ENCODE measurements at regions not wholly inside any gene's neighbourhood (a gene's known extent, or its start where the extent isn't known, plus 50 kb on each side); places are given as distances from the start of the nearest gene placed in this dataset.

DNA sequence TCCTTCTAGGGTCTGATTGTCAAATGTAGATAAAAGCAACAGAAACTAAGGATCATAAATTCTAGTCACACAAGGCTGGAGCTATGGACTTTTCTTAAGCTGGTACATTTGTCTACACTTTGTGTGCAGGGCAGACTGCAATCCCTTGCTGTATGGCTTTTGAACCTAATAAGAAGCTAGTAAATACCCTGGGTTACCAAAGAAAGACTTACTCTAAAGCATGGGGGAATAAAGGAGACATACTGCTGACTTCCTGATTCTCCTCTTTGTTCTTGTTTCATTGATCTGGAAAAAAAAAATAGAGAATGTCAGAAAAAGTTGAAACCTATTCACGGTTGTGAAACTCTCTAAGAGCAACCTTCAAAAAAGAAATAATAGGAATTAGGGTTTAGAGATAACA, 216.6 kb upstream of the TLL1 start:
- H3K36me3 ChIP-seq (ENCODE audit: control insufficient read depth in 2 of 2, extremely low read depth in 1 of 2, insufficient read depth in 2 of 2, low read length in 2 of 2), result no peaks in the 10 kb centered on the region
- no peak overlapping the region for H3K27ac ChIP-seq (ENCODE audit: control insufficient read depth, insufficient read depth, low read length)
- no peak for TF ChIP-seq EZH2 (IDR thresholded peaks at IDR 0.05; ENCODE audit: low read length)
- no peak for TF ChIP-seq CTCF (optimal IDR thresholded peaks at IDR 0.05 in 1 of 3, IDR thresholded peaks at IDR 0.05 in 1 of 3, conservative IDR thresholded peaks at IDR 0.05 in 1 of 3; ENCODE audit: extremely low read depth in 1 of 3, insufficient read depth in 2 of 3, low read length in 3 of 3)
- no peak overlapping the region for H3K4me3 ChIP-seq (ENCODE audit: control insufficient read depth in 2 of 3, extremely low read depth in 1 of 3, insufficient read depth in 2 of 3, low read depth in 1 of 3, low read length in 3 of 3)
- H2AFZ ChIP-seq (ENCODE audit: control insufficient read depth, low read length), result no peak overlapping the region
- H3K9me1 ChIP-seq (ENCODE audit: control insufficient read depth, extremely low read depth, insufficient read depth, low read length), result no peaks in the 10 kb centered on the region
- no peaks in the 10 kb centered on the region for H3K9me3 ChIP-seq (ENCODE audit: control insufficient read depth, low read depth, low read length)
- H3K9ac ChIP-seq (ENCODE audit: control insufficient read depth, extremely low read depth, insufficient read depth, low read length), result no peak overlapping the region
- dilution Hi-C loops (cut with MboI; ENCODE audit: extremely low pct_ligation_motif_present, low sequenced_read_pairs), result no loop called here
- no peaks in the 10 kb centered on the region for H3K79me2 ChIP-seq (ENCODE audit: control insufficient read depth, insufficient read depth, low read length)
- no peaks in the 10 kb centered on the region for H3K4me1 ChIP-seq (ENCODE audit: control insufficient read depth, extremely low read depth, insufficient read depth, low read length)
- no peaks in the 10 kb centered on the region for H4K20me1 ChIP-seq (ENCODE audit: control insufficient read depth, extremely low read depth, insufficient read depth, low read length)
- FAIRE-seq (no peak), DNase-seq (ENCODE audit: low read depth, low spot score) (no peak)
- no peaks in the 10 kb centered on the region for H3K27me3 ChIP-seq (ENCODE audit: control insufficient read depth, extremely low read depth, insufficient read depth, low read length)
- no peak overlapping the region for H3K4me2 ChIP-seq (ENCODE audit: control insufficient read depth, extremely low read depth, insufficient read depth, low read depth, low read length)

DNA sequence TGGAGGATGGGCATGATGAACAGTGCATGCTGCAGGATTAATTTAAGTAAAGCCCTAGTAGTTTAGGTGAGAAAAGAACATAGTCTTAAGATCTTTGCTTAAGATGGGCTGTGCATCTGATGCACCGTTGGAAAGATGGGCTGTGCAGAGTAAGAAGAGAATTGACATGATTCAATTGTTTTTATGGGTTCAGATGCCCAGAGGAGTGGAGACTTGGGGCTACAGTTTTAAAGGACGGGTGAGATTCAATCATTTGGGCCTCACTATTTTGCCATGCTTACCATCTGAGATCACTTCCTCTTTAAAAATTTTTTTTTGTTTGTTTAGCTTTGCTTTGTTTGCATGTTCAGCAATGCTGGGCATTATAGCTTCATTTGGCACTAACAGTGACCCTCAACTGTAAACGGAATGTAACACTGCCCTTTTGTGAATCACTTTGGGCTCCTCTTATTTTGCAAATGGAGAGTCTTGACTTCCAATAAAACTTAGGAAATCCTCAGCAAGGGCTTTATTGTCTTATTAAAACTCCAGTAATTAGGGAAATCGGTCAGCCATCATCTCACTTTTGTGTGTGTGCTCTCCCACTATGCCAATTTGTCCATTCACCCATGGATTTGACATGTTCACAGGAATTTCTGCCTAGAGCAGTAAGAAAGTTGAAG, 216.1 kb upstream of the TLL1 start:
- Histone ChIP-seq H3K9ac (ENCODE audit: control insufficient read depth, extremely low read depth, insufficient read depth, low read length) (no peak overlapping the region), H4K20me1 (ENCODE audit: control insufficient read depth, extremely low read depth, insufficient read depth, low read length) (no peaks in the 10 kb centered on the region), H3K36me3 (ENCODE audit: control insufficient read depth in 2 of 2, extremely low read depth in 1 of 2, insufficient read depth in 2 of 2, low read length in 2 of 2) (no peaks in the 10 kb centered on the region), H3K79me2 (ENCODE audit: control insufficient read depth, insufficient read depth, low read length) (no peaks in the 10 kb centered on the region), H2AFZ (ENCODE audit: control insufficient read depth, low read length) (no peak overlapping the region), H3K27ac (ENCODE audit: control insufficient read depth, insufficient read depth, low read length) (no peak overlapping the region), H3K4me3 (ENCODE audit: control insufficient read depth in 2 of 3, extremely low read depth in 1 of 3, insufficient read depth in 2 of 3, low read depth in 1 of 3, low read length in 3 of 3) (no peak overlapping the region), H3K4me2 (ENCODE audit: control insufficient read depth, extremely low read depth, insufficient read depth, low read depth, low read length) (no peak overlapping the region), H3K9me3 (ENCODE audit: control insufficient read depth, low read depth, low read length) (no peaks in the 10 kb centered on the region), H3K9me1 (ENCODE audit: control insufficient read depth, extremely low read depth, insufficient read depth, low read length) (no peaks in the 10 kb centered on the region), H3K27me3 (ENCODE audit: control insufficient read depth, extremely low read depth, insufficient read depth, low read length) (no peaks in the 10 kb centered on the region), H3K4me1 (ENCODE audit: control insufficient read depth, extremely low read depth, insufficient read depth, low read length) (no peaks in the 10 kb centered on the region)
- no peak for FAIRE-seq
- TF ChIP-seq CTCF (optimal IDR thresholded peaks at IDR 0.05 in 1 of 3, IDR thresholded peaks at IDR 0.05 in 1 of 3, conservative IDR thresholded peaks at IDR 0.05 in 1 of 3; ENCODE audit: extremely low read depth in 1 of 3, insufficient read depth in 2 of 3, low read length in 3 of 3) (no peak), EZH2 (IDR thresholded peaks at IDR 0.05; ENCODE audit: low read length) (no peak)
- dilution Hi-C loops (cut with MboI; ENCODE audit: extremely low pct_ligation_motif_present, low sequenced_read_pairs), result no loop called here
- no peak for DNase-seq (ENCODE audit: low read depth, low spot score)
